ENCODE measurements at regions not wholly inside any gene's neighbourhood (a gene's known extent, or its start where the extent isn't known, plus 50 kb on each side); places are given as distances from the start of the nearest gene placed in this dataset.
"Not testable (repeated sequence)": the region's sequence is repeated elsewhere in the genome, so short reads cannot be mapped to it uniquely, and the experiment has no call there.

GRCh38 chr11:115610234-115610633, 106.0 kb upstream of the CADM1 start:
- TF ChIP-seq POLR2A (IDR thresholded peaks at IDR 0.05); CTCF (IDR thresholded peaks at IDR 0.05 in 4 of 5, conservative IDR thresholded peaks at IDR 0.05 in 1 of 5): not testable (repeated sequence)

Measured in gastrocnemius medialis (tissue), 4 donors.